ENCODE measurements at regions not wholly inside any gene's neighbourhood (a gene's known extent, or its start where the extent isn't known, plus 50 kb on each side); places are given as distances from the start of the nearest gene placed in this dataset.

DNA sequence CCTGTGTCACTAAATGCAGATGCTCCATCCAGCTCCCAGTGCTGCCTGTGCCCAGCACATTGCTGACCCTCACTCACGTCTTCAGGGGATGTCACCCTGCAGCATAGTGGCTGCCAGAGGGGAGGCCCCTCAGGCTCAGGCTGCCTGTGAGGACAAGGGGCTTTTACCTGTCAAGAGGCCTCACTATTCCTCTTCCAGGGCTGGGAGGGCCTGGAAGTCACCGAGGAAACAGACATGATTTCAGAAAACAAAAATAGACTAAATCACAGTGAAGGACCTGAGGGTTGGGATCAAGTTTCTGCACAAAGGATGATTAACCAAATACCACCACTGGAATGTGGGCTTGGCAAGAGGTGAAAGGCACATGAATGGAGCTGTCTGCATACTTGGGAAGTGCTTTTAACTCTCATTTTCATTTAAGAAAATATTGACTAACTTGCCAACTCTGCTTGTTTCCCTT, 1202.3 kb downstream of the BCL11B start:
- intact Hi-C loops (cut with DNase I, micrococcal nuclease), result no loop called here
- no peak for DNase-seq
- no peak for ATAC-seq

DNA sequence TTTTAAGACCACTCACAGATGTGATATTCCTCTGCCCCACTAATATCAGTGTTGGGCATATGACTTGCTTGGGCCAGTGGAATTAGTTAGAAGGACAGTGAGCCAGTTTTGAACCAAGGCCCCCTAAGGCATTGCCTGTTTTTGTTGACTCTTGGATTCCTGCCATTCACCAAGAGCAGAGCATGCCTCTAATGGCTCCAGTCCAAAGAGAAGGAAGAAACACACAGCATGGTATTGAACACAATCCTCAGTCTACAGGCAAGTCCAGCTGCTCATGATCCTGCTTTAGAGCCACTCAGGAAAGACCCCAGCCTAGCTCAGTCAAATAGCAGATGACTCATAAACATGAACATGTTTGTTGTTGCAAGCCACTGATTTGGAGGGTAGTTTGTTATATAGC, 1201.5 kb downstream of the BCL11B start:
- ATAC-seq, result no peak
- intact Hi-C loops (cut with DNase I, micrococcal nuclease), result no loop called here
- no peak for DNase-seq

DNA sequence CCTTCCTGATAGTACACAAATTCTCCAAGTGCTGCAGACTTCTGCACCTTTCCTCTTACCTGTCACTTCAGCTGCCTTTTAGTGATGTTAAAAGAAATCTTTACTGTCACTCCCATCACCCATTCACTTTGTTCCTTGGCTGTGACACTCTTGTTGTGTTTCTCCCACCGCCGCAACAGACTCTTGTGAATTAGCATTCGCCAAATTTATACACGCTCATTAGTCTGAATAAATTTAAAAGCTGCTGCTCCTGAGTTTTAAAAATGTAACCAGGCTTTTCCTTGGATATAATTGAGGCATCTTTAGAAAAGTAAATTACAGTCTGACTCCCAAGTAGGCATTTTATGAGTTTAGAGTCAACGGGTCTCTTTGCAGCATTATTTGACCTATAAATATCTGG, 1197.9 kb downstream of the BCL11B start:
- no peak for ATAC-seq
- no peak for DNase-seq
- intact Hi-C loops (cut with DNase I, micrococcal nuclease), result no loop called here

- intact Hi-C loops (cut with DNase I, micrococcal nuclease), result no loop called here
- no peak for DNase-seq
- ATAC-seq, result no peak
Observed at GRCh38 chr14:98077176-98077575, 1194.8 kb downstream of the BCL11B start.

GRCh38 chr14:98082833-98083232, 1189.2 kb downstream of the BCL11B start:
- intact Hi-C loops (cut with DNase I, micrococcal nuclease), result no loop called here
- DNase-seq, result no peak
- ATAC-seq, result no peak

DNA sequence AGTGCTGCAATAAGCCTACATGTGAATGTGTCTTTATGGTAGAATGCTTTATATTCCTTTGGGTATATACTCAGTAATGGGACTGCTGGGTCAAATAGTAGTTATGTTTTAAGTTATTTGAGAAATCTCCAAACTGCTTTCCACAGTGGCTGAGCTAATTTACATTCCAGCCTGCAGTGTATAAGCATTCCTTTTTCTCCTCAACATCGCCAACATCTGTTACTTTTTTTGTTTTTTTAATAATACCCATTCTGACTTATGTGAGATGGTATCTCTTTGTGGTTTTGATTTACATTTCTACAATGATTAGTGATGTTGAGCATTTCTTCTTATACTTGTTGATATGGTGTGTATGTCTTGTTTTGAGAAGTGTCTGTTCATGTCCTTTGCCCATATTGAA, 1186.2 kb downstream of the BCL11B start:
- ATAC-seq (no peak), DNase-seq (no peak)
- intact Hi-C loops (cut with DNase I, micrococcal nuclease), result no loop called here

GRCh38 chr14:98093111-98093510, 1178.9 kb downstream of the BCL11B start:
- ATAC-seq, result no peak
- no peak for DNase-seq
- intact Hi-C loops (cut with DNase I, micrococcal nuclease), result no loop called here

DNA sequence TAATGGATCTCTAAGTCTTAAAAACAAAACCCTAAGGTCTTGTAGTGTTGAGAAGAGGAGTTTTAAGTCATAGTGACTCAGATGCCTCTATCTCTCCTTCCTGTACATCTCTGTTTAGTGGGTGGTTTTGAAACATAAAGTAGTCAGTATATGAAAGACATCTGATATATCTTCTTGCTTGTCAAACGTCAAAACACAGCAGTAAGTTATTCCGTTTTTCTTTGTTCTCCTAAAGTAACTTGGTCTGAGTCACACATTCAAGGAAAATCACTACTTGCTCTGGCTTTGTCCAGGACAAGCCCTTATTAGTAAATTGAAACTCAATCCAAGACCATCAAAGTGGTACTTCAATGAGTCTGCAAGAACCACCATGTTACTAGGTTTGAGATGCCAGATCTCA, 1172.5 kb downstream of the BCL11B start:
- DNase-seq (no peak), ATAC-seq (no peak)
- intact Hi-C loops (cut with DNase I, micrococcal nuclease), result no loop called here

DNA sequence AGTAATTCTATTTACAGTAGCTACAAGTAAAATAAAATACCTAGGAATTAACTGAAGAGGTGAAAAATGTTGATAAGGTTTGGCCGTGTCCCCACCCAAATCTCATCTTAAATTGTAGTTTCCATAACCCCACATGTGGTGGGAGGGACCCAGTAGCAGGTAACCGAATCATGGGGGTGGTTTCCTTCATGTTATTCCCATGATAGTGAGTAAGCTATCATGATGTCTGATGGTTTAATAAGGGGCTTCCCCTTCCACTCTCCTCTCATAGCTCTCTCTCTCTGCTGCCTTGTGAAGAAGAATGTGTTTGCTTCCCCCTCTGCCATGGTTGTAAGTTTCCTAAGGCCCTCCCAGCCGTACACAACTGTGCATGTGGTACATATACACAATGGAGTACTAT, 1170.7 kb downstream of the BCL11B start:
- DNase-seq, result no peak
- intact Hi-C loops (cut with DNase I, micrococcal nuclease), result no loop called here
- no peak for ATAC-seq

DNA sequence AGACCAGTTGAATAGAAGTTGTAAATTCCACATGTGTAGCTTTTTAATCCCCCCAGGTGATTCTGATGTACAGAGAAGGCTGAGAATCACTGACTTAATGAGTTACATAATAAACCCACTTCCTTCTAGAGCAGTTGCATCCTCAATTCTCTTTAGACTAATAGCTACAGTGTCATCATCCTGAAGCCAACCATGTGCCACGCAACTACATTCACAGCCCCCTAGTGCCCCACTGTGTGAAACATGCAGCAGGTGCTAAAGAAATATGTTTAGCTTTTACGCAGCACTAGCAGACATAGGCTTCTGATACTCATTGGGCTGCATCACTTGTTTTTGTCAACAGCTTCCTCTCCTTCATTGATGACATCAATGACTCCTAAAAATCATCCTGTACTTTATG, 1168.3 kb downstream of the BCL11B start:
- DNase-seq (no peak), ATAC-seq (no peak)
- intact Hi-C loops (cut with DNase I, micrococcal nuclease), result no loop called here

DNA sequence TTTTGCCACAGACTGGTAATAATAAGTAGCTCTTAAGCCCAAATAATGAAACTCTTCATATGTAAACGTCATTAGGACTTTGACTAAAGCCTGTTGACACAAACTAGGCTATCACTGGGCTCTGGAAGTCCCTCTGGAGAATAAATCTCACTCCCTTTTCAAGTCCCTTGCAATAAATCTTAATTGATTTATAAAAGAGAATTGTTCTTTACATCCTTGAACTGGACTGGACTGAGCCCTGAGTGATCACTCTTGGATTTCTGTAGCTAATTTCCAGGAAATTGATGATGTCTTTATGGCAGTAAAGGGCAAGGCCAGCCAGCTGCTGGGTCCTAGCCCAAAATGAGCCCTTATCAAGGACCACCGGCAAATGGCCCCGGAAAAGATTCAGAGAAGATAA, 1162.7 kb downstream of the BCL11B start:
- ATAC-seq (no peak), DNase-seq (no peak)
- intact Hi-C loops (cut with DNase I, micrococcal nuclease), result no loop called here

DNA sequence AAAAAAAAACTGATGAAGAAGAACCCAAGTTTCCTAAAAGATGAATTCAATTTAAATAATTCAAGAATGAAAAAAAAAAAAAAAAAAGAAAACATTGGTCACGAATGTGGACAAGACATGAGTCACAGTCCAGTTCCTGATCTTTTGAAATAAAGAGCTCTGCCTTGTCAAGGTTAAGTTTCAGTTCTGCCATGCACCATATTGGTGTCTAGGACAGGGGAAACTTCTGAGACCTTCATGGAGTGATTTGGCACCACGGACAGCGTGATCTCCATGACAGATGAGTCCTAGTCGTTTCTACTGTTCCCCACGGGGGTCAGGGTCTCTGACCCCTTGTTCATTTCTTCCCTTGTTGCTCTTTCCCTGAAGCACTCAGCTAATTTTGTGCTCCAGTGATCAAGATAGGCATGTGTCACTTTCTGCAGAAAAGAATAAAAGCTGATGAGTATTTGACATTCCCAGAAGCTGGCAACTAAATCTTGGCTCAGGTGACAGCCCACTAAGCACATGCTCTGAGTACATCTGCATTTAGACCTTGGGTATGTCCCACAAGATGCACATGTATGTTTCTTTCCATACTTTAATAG, 1159.7 kb downstream of the BCL11B start:
- intact Hi-C loops (cut with DNase I, micrococcal nuclease), result no loop called here
- ATAC-seq, result no peak
- no peak for DNase-seq

GRCh38 chr14:98114122-98114895, 1157.7 kb downstream of the BCL11B start:
- ATAC-seq (no peak), DNase-seq (no peak)
- intact Hi-C loops (cut with DNase I, micrococcal nuclease), result no loop called here

DNA sequence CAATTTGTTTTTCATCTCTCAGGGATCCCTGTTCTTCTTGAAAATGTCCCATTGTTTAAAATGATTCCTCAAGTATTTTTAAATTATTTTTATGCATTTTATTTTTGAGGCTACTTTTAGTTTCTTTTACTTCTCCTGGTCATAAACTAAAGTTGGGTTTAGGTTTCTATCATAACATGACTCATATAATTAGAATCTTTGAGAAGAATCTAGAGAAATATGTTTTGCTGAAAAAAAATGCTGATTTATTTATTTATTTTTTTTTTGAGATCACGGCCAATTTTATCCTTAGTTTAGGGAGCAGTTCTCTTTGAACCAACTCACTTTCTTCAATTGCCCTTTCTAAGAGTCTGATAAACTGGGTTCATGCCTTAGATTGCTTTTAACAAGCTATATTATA, 1157.1 kb downstream of the BCL11B start:
- DNase-seq (no peak), ATAC-seq (no peak)
- intact Hi-C loops (cut with DNase I, micrococcal nuclease), result no loop called here

DNA sequence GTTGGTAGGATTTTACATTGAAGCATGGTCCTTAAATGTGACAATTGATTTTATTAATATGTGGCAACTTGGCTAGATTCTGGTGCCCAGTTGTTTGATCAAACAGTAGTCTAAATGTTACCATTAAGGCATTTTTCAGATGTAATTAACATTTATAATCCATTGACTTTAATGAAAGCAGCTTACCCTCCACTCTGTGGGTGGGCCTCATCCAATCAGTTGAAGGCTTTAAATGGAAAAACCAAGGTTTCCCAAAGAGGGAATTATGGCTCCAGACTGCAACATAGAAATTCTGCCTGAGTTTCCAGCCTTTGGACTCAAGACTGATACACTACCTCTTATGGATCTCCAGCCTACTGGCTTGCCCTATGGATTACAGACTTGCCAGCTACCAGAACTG, 1153.2 kb downstream of the BCL11B start:
- no peak for ATAC-seq
- intact Hi-C loops (cut with DNase I, micrococcal nuclease), result no loop called here
- DNase-seq, result no peak

DNA sequence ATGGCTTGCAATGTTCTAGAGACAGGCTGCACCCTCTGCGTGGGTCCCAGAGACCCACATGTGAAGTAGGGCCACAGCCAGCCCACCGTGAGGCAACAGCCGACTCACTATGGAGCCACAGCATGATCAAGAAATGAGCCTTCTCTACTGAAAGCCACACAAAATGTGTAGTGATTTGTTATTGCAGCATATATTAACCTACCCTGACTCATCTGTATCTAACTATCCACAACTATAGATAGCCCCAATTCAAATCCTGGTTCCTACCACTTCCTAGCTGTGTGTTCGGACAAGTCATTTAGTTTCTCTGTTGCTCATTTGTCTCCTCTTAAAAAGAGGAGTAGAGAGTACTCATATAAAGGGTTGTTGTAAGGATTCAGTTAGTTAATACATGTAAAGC, 1152.3 kb downstream of the BCL11B start:
- ATAC-seq (no peak), DNase-seq (no peak)
- intact Hi-C loops (cut with DNase I, micrococcal nuclease), result no loop called here

DNA sequence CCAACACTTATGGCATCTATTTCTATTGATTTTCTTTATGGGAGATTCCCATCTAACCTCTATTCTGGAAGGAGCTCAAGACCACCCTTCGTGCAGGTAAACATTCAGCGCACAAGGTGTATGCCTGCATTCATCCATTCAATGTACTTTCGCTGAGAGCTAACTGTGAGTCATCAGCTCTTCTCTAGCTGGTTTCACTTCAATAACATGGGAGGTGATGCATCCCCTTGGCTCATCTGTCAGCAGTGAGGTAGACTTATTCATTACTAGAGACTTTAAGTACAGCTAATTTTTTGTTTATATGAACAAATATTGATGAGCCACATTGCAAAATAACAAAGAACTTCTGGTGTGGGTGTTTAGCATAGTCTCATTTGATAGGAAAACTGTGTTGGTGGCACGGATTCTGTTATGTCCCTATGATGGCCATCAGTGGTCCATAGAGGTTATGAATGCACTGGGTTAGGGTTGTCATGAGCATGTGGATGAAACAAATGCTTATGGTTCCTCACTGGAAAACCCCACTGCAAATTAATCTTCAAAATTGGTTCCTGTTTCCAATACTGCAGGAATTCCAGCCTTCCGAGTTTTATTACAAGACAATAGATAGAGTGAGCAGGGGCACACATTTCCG, 1151.0 kb downstream of the BCL11B start:
- intact Hi-C loops (cut with DNase I, micrococcal nuclease), result no loop called here
- no peak for ATAC-seq
- no peak for DNase-seq

GRCh38 chr14:98122527-98122926, 1149.5 kb downstream of the BCL11B start:
- ATAC-seq, result no peak
- intact Hi-C loops (cut with DNase I, micrococcal nuclease), result no loop called here

GRCh38 chr14:98130691-98131090, 1141.3 kb downstream of the BCL11B start:
- DNase-seq (no peak), ATAC-seq (no peak)
- intact Hi-C loops (cut with DNase I, micrococcal nuclease), result loop anchor here in 1 of 2 donors (10.0 kb wide), 1 partner anchor 1134 kb away; no protein-coding TSS in a partner anchor

More at GRCh38 chr14:98122527-98122926, 1149.5 kb downstream of the BCL11B start:
- no peak for DNase-seq

DNA sequence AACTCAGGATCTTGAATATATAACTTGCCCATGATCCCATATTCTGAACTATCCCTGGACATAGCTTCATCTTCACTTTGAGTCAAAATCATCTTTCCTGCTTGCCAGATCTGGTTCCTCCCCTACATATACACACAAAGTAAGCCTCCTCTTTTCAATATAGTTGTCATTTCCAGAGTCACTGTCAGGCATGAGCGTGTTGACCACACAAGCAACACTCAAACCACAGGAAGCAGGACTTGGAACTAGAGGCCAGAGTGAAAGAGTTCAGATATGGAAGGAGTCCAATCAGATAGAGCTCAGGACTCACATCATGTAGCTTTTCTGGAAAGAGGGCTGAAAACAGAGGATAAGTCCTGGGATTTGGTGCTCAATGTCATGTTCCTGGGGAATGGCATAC, 1140.6 kb downstream of the BCL11B start:
- no peak for DNase-seq
- intact Hi-C loops (cut with DNase I, micrococcal nuclease), result loop anchor here in 1 of 2 donors (10.0 kb wide), 1 partner anchor 1133 kb away; no protein-coding TSS in a partner anchor
- ATAC-seq, result no peak
